NCI-H526 treated with DMSO at 0.1 percent for 48 hours (cell line): ENCODE measurements at regions not wholly inside any gene's neighbourhood (a gene's known extent, or its start where the extent isn't known, plus 50 kb on each side); places are given as distances from the start of the nearest gene placed in this dataset.
"Not testable (repeated sequence)": the region's sequence is repeated elsewhere in the genome, so short reads cannot be mapped to it uniquely, and the experiment has no call there.

Experiments used
- DNase-seq: peaks from one replicate; lab custom pipeline; 2025; lab: John Stamatoyannopoulos, UW

GRCh38 chr18:1416074-1416473, 511.4 kb downstream of the ADCYAP1 start:
- DNase-seq: no peak

- no peak for DNase-seq
Measured at GRCh38 chr18:1421502-1421901, 516.8 kb downstream of the ADCYAP1 start.

GRCh38 chr18:1422634-1423033, 518.0 kb downstream of the ADCYAP1 start:
- DNase-seq: no peak

GRCh38 chr18:1425679-1426078, 521.0 kb downstream of the ADCYAP1 start:
- no peak for DNase-seq

GRCh38 chr18:1435487-1435886, 530.8 kb downstream of the ADCYAP1 start:
- DNase-seq: no peak

GRCh38 chr18:1436199-1436598, 531.5 kb downstream of the ADCYAP1 start:
- no peak for DNase-seq

GRCh38 chr18:1438458-1438910, 533.8 kb downstream of the ADCYAP1 start:
- no peak for DNase-seq

GRCh38 chr18:1438967-1439366, 534.3 kb downstream of the ADCYAP1 start:
- DNase-seq: no peak

- not testable (repeated sequence) for DNase-seq
Measured at GRCh38 chr18:1444062-1444461, 539.4 kb downstream of the ADCYAP1 start.

GRCh38 chr18:1446765-1447164, 542.1 kb downstream of the ADCYAP1 start:
- DNase-seq: no peak

- no peak for DNase-seq
Measured at GRCh38 chr18:1452821-1453220, 548.1 kb downstream of the ADCYAP1 start.

GRCh38 chr18:1455605-1456004, 550.9 kb downstream of the ADCYAP1 start:
- no peak for DNase-seq

- DNase-seq: no peak
Measured at GRCh38 chr18:1458547-1458946, 553.9 kb downstream of the ADCYAP1 start.

GRCh38 chr18:1463981-1464380, 559.3 kb downstream of the ADCYAP1 start:
- no peak for DNase-seq

GRCh38 chr18:1464444-1465217, 560.0 kb downstream of the ADCYAP1 start:
- no peak for DNase-seq

- DNase-seq: no peak
Measured at GRCh38 chr18:1466035-1466434, 561.4 kb downstream of the ADCYAP1 start.

- DNase-seq: no peak
Measured at GRCh38 chr18:1467461-1467964, 562.8 kb downstream of the ADCYAP1 start.

GRCh38 chr18:1468550-1468949, 563.9 kb downstream of the ADCYAP1 start:
- DNase-seq: no peak

GRCh38 chr18:1475867-1476266, 571.2 kb downstream of the ADCYAP1 start:
- no peak for DNase-seq

- DNase-seq: no peak
Measured at GRCh38 chr18:1480309-1480708, 575.6 kb downstream of the ADCYAP1 start.

GRCh38 chr18:1481577-1481976, 576.9 kb downstream of the ADCYAP1 start:
- DNase-seq: no peak

- no peak for DNase-seq
Measured at GRCh38 chr18:1483385-1483784, 578.7 kb downstream of the ADCYAP1 start.

- DNase-seq: no peak
Measured at GRCh38 chr18:1487457-1487856, 582.8 kb downstream of the ADCYAP1 start.

GRCh38 chr18:1488394-1488793, 583.7 kb downstream of the ADCYAP1 start:
- no peak for DNase-seq
